GM10248 (cell line): ENCODE measurements at regions not wholly inside any gene's neighbourhood (a gene's known extent, or its start where the extent isn't known, plus 50 kb on each side); places are given as distances from the start of the nearest gene placed in this dataset.

ENCODE experiments used
- CTCF ChIA-PET: fragments of 300-600 bp; sonication (Branson Sonifier 250); formaldehyde crosslinking; extraction: SDS; loops from one replicate; lab custom pipeline; 2021; ENCODE audit warnings: antibody characterized with exemption; lab: Yijun Ruan, JAX
- POLR2A ChIA-PET: fragments of 350-650 bp; sonication (Branson Sonifier 250); formaldehyde crosslinking; extraction: SDS; loops from one replicate; lab custom pipeline; 2020; ENCODE audit warnings: antibody characterized with exemption; lab: Yijun Ruan, JAX
- DNase-seq: peaks from one replicate; pipeline ENCODE4 v3.0.0; 2012; ENCODE audit errors: extremely low spot score
- TF ChIP-seq, protein P1 (sequence below): IDR thresholded peaks from 2 replicates; pipeline ENCODE4 v1.5.1; 2012; ENCODE audit warnings: mild to moderate bottlenecking, low read depth; ENCODE audit errors: extremely low read depth, missing control alignments, control extremely low read depth

DNA sequence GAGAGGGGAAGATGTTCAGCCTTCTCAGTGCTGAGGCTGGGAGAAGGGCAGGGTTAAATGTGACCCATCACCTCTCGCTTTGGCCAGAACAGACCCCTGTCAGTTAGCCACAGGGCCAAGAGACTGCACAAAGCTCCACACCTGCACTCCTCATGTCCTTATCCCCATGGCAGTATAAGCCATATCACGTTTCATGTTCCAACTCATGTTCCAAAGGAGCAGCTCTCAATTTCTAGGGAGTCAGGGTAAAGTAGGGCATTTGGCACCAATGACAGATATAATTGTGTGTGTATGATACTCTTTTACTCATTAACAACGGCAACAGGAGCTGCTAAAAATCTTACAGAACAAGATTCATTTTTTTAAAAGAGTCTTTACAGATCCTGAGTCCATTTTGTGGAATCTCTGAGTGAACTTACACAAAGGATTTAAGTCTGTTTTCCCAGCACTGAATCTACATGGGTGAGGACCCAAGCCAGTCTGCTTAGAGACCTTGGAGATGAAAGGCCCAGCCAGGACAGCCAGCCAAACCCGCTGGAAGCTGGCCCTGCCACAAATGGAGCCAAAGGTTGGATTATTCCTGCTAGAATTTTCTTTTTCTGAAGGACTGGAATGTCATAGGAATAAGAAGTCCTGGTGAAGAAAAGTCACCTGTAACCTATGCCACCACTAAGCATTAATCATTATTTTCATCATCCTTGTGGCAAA is 129.1 kb upstream of the SMAD1 start:
- ChIA-PET CTCF (no interaction called here), POLR2A (no interaction called here)
- TF ChIP-seq, protein P1, sequence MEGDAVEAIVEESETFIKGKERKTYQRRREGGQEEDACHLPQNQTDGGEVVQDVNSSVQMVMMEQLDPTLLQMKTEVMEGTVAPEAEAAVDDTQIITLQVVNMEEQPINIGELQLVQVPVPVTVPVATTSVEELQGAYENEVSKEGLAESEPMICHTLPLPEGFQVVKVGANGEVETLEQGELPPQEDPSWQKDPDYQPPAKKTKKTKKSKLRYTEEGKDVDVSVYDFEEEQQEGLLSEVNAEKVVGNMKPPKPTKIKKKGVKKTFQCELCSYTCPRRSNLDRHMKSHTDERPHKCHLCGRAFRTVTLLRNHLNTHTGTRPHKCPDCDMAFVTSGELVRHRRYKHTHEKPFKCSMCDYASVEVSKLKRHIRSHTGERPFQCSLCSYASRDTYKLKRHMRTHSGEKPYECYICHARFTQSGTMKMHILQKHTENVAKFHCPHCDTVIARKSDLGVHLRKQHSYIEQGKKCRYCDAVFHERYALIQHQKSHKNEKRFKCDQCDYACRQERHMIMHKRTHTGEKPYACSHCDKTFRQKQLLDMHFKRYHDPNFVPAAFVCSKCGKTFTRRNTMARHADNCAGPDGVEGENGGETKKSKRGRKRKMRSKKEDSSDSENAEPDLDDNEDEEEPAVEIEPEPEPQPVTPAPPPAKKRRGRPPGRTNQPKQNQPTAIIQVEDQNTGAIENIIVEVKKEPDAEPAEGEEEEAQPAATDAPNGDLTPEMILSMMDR, result no peak
- DNase-seq, result no peak

DNA sequence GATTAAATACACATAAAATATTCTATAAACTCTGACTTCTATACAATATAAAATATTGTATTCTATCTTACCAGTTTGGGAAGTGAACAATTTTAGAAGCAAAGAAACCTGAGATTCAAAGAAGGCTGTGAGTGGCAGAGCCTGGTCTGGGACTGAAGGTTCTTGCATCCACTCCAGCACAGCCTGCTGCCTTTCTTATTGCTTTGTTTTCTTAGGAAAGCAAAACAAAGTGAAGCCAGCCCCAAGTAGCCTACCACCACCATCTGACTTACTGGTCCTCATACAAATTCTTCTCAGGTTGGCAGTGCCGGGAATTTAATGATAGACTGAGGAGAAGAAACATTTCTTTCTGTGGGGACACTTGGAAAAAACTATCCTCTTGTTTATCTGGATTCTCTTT is 129.7 kb upstream of the SMAD1 start:
- TF ChIP-seq, protein P1, result no peak
- no peak for DNase-seq
- POLR2A ChIA-PET, result no interaction called here
- CTCF ChIA-PET, result no interaction called here

DNA sequence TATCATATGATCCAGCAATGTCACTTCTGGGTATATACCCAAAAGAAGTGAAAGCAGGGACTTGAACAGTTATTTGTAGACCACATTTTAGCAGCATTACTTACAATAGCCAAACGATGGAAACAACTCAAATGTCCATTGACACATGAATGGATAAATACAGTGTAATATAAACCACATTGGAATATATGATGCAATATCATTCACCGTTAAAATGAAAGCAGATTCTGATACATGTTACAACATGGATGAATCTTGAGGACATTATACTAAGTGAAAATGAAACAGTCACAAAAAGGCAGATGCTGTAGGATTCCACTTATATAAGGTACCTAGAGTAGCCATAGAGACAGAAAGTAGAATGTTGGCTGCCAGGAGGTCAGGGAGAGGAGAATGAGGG is 130.5 kb upstream of the SMAD1 start:
- no peak for DNase-seq

DNA sequence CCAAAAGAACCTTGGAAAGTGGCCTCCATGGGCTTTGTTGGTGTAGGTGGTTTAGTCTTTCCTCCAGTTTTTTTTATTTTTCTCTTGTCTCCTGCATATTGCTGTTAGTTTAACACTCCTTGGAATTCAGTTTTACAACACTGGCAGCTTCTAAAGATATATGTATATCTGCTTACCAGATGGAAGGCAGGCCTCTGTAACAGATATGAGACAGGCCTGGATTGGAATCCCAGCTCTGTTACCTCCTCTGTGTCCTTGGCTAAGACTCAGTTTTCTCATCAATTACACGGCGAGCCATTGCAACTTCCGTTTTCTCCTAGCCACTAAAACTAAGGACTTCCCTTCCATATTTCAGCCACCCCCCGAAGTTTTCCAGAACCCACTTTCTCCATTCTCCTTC is 133.4 kb upstream of the SMAD1 start:
- ChIA-PET CTCF (interaction anchor here (1.1 to 1.4 kb wide), 3 partner anchors 13 to 114 kb away, joined by 3 to 5 read pairs (median 3); no protein-coding TSS in a partner anchor), POLR2A (no interaction called here)
- TF ChIP-seq, protein P1, result no peak
- no peak for DNase-seq

More for the DNA sequence above, 130.5 kb upstream of the SMAD1 start:
- ChIA-PET CTCF (no interaction called here), POLR2A (no interaction called here)
- TF ChIP-seq, protein P1, result no peak

DNA sequence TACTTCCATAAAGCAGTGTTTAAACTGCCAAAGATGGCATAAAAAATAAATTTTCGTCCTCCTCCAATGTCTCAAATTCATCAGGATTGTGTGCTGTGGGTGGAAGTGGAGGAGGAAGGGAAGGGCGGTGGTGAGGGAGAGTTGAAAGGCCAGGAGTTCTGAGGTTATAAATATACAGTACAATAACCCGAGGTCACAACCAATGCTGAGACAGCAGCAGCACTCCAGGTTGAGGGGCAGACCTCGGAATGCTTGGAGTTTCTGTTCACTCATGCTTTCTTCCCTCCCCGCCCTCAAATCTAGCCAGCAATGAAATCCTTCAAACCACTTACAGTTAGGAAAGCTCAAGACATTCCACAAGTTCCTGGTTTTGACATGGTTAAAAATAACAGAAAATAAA is 134.0 kb upstream of the SMAD1 start:
- POLR2A ChIA-PET, result no interaction called here
- no peak for DNase-seq
- TF ChIP-seq, protein P1, result no peak
- CTCF ChIA-PET, result interaction anchor here (1.1 to 1.4 kb wide), 3 partner anchors 14 to 114 kb away, joined by 3 to 5 read pairs (median 3); no protein-coding TSS in a partner anchor

DNA sequence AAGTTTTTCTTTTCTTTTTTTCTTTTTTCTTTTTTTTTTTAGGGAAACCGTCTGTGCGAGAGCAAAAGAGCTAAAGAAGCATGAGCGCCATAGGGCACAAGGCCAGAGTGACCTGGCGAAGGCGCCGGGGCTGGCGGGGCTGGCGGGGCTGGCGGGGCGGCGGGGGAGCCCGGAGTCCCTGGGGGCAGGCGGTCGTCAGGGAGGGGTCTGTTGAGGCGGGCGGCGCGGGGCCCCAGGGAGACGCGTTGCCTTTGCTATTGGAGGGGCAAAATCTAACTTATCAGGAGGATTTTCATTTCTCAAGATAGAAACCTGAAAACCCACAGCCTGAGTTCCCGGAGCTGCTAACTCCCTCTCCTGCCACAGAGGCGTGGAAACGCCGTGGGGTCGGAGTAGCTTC is 135.6 kb upstream of the SMAD1 start:
- DNase-seq, result no peak
- CTCF ChIA-PET, result interaction anchor here (1.1 kb wide), 1 partner anchor 11 kb away, joined by 3 read pairs; no protein-coding TSS in a partner anchor
- TF ChIP-seq, protein P1, result no peak
- POLR2A ChIA-PET, result no interaction called here
